ENCODE measurements at regions not wholly inside any gene's neighbourhood (a gene's known extent, or its start where the extent isn't known, plus 50 kb on each side); places are given as distances from the start of the nearest gene placed in this dataset.
"Not testable (repeated sequence)": the region's sequence is repeated elsewhere in the genome, so short reads cannot be mapped to it uniquely, and the experiment has no call there.

DNA sequence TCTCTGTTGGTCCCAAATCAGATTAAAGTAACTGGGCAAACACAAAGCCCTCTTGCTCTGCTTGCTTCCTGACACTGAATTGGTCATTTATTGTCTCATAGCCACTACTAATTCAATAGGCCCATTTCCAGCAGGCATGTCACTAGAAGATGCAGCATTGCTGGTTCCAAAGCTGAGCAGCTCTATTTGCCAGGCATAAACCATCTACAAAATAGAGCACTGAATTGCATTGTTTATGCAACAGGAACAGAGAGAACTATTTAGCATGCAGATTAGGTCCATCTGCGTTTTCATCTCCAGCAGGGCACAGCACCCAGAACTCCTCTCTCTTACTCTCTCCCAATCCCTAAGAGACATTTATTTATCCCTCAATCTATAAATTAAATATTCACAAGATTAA, 227.6 kb downstream of the SUCLG1 start:
- Histone ChIP-seq H3K36me3 (no peaks in the 10 kb centered on the region), H3K9me3 (no peaks in the 10 kb centered on the region), H3K27me3 (no peaks in the 10 kb centered on the region), H3K27ac (no peak overlapping the region), H3K4me3 (no peak overlapping the region), H3K4me1 (no peaks in the 10 kb centered on the region)
- intact Hi-C loops (cut with DNase I): no loop called here
- no peak for ATAC-seq
- TF ChIP-seq, protein P1, sequence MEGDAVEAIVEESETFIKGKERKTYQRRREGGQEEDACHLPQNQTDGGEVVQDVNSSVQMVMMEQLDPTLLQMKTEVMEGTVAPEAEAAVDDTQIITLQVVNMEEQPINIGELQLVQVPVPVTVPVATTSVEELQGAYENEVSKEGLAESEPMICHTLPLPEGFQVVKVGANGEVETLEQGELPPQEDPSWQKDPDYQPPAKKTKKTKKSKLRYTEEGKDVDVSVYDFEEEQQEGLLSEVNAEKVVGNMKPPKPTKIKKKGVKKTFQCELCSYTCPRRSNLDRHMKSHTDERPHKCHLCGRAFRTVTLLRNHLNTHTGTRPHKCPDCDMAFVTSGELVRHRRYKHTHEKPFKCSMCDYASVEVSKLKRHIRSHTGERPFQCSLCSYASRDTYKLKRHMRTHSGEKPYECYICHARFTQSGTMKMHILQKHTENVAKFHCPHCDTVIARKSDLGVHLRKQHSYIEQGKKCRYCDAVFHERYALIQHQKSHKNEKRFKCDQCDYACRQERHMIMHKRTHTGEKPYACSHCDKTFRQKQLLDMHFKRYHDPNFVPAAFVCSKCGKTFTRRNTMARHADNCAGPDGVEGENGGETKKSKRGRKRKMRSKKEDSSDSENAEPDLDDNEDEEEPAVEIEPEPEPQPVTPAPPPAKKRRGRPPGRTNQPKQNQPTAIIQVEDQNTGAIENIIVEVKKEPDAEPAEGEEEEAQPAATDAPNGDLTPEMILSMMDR (IDR thresholded peaks at IDR 0.05): no peak
- no peak for DNase-seq

GRCh38 chr2:84224121-84224520, 235.0 kb downstream of the SUCLG1 start:
- intact Hi-C loops (cut with DNase I): no loop called here
- Histone ChIP-seq H3K4me1 (no peaks in the 10 kb centered on the region), H3K36me3 (no peaks in the 10 kb centered on the region), H3K9me3 (no peaks in the 10 kb centered on the region), H3K4me3 (no peak overlapping the region), H3K27me3 (no peaks in the 10 kb centered on the region), H3K27ac (no peak overlapping the region)
- no peak for DNase-seq
- ATAC-seq: no peak
- TF ChIP-seq, protein P1 (IDR thresholded peaks at IDR 0.05): no peak

- intact Hi-C loops (cut with DNase I): no loop called here
These were observed 235.9 kb downstream of the SUCLG1 start for GRCh38 chr2:84223191-84223590.

DNA sequence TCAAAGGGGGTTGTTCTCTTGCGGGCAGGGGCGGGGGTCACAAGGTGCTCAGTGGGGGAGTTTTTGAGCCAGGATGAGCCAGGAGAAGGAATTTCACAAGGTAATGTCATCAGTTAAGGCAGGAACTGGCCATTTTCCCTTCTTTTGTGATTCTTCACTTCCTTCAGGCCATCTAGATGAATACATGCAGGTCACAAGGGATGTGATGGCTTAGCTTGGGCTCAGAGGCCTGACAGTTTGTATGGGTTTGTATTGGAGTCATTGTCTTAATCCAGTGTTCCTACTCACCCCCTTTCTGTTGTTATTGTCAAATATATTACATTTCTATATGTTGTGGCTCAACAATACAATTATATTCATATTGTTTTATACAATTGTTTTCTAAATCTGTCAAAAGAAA, 238.0 kb downstream of the SUCLG1 start:
- intact Hi-C loops (cut with DNase I); H3K9me3 ChIP-seq; H3K27me3 ChIP-seq; DNase-seq; ATAC-seq; H3K36me3 ChIP-seq; H3K4me3 ChIP-seq; H3K27ac ChIP-seq; H3K4me1 ChIP-seq: not testable (repeated sequence)

More at GRCh38 chr2:84223191-84223590, 235.9 kb downstream of the SUCLG1 start:
- H3K9me3 ChIP-seq: no peaks in the 10 kb centered on the region
- H3K36me3 ChIP-seq: no peaks in the 10 kb centered on the region
- H3K4me3 ChIP-seq: no peak overlapping the region
- no peaks in the 10 kb centered on the region for H3K27me3 ChIP-seq
- H3K4me1 ChIP-seq: no peaks in the 10 kb centered on the region
- TF ChIP-seq, protein P1 (IDR thresholded peaks at IDR 0.05): no peak
- H3K27ac ChIP-seq: no peak overlapping the region
- ATAC-seq (no peak), DNase-seq (no peak)

GRCh38 chr2:84217456-84217855, 241.6 kb downstream of the SUCLG1 start:
- no peak overlapping the region for H3K4me3 ChIP-seq
- ATAC-seq (no peak), DNase-seq (no peak)
- no peaks in the 10 kb centered on the region for H3K9me3 ChIP-seq
- H3K36me3 ChIP-seq: no peaks in the 10 kb centered on the region
- intact Hi-C loops (cut with DNase I): no loop called here
- no peak overlapping the region for H3K27ac ChIP-seq
- H3K27me3 ChIP-seq: no peaks in the 10 kb centered on the region
- TF ChIP-seq, protein P1 (IDR thresholded peaks at IDR 0.05): no peak
- no peaks in the 10 kb centered on the region for H3K4me1 ChIP-seq

GRCh38 chr2:84214455-84214854, 244.6 kb downstream of the SUCLG1 start:
- Histone ChIP-seq H3K36me3 (no peaks in the 10 kb centered on the region), H3K4me1 (no peaks in the 10 kb centered on the region), H3K9me3 (no peaks in the 10 kb centered on the region), H3K4me3 (no peak overlapping the region), H3K27me3 (no peaks in the 10 kb centered on the region), H3K27ac (no peak overlapping the region)
- DNase-seq (no peak), ATAC-seq (no peak)
- TF ChIP-seq, protein P1 (IDR thresholded peaks at IDR 0.05): no peak
- intact Hi-C loops (cut with DNase I): no loop called here

Data from left lung (tissue), 4 donors.